ENCODE measurements at regions not wholly inside any gene's neighbourhood (a gene's known extent, or its start where the extent isn't known, plus 50 kb on each side); places are given as distances from the start of the nearest gene placed in this dataset.
"Not testable (repeated sequence)": the region's sequence is repeated elsewhere in the genome, so short reads cannot be mapped to it uniquely, and the experiment has no call there.

GRCh38 chr6:3672339-3672738 lies 79.2 kb downstream of the PXDC1 start:
- H3K9me3 ChIP-seq (ENCODE audit: control insufficient read depth, insufficient read depth, low read length); H3K27me3 ChIP-seq (ENCODE audit: control insufficient read depth, insufficient read depth, low read length); H3K27ac ChIP-seq (ENCODE audit: low read depth, low read length); CTCF ChIA-PET; H3K4me3 ChIP-seq (ENCODE audit: low read depth, low read length); POLR2A ChIA-PET; DNase-seq (ENCODE audit: low read depth, low spot score): not testable (repeated sequence)

- Histone ChIP-seq H3K4me3 (ENCODE audit: low read depth, low read length) (no peak overlapping the region), H3K27ac (ENCODE audit: low read depth, low read length) (no peak overlapping the region), H3K27me3 (ENCODE audit: control insufficient read depth, insufficient read depth, low read length) (no peaks in the 10 kb centered on the region), H3K9me3 (ENCODE audit: control insufficient read depth, insufficient read depth, low read length) (no peaks in the 10 kb centered on the region)
- DNase-seq (ENCODE audit: low read depth, low spot score): no peak
- POLR2A ChIA-PET: no interaction called here
- TF ChIP-seq CTCF (IDR thresholded peaks at IDR 0.05; ENCODE audit: low read depth, low read length): no peak
- CTCF ChIA-PET: no interaction called here
Observed at GRCh38 chr6:3671382-3671781, 80.1 kb downstream of the PXDC1 start.

GRCh38 chr6:3670356-3670755 lies 81.2 kb downstream of the PXDC1 start:
- Histone ChIP-seq H3K4me3 (ENCODE audit: low read depth, low read length) (no peak overlapping the region), H3K27ac (ENCODE audit: low read depth, low read length) (no peak overlapping the region), H3K27me3 (ENCODE audit: control insufficient read depth, insufficient read depth, low read length) (peaks cover 6% of the 10 kb centered on the region), H3K9me3 (ENCODE audit: control insufficient read depth, insufficient read depth, low read length) (no peaks in the 10 kb centered on the region)
- no peak for TF ChIP-seq CTCF (IDR thresholded peaks at IDR 0.05; ENCODE audit: low read depth, low read length)
- ChIA-PET CTCF (no interaction called here), POLR2A (no interaction called here)
- no peak for DNase-seq (ENCODE audit: low read depth, low spot score)

- ChIA-PET POLR2A (no interaction called here), CTCF (no interaction called here)
Observed at GRCh38 chr6:3669916-3670315, 81.6 kb downstream of the PXDC1 start.

GRCh38 chr6:3665608-3666007 lies 85.9 kb downstream of the PXDC1 start:
- no peak for TF ChIP-seq CTCF (IDR thresholded peaks at IDR 0.05; ENCODE audit: low read depth, low read length)
- Histone ChIP-seq H3K27ac (ENCODE audit: low read depth, low read length) (no peak overlapping the region), H3K9me3 (ENCODE audit: control insufficient read depth, insufficient read depth, low read length) (no peaks in the 10 kb centered on the region), H3K4me3 (ENCODE audit: low read depth, low read length) (no peak overlapping the region), H3K27me3 (ENCODE audit: control insufficient read depth, insufficient read depth, low read length) (peaks cover 19% of the 10 kb centered on the region)
- DNase-seq (ENCODE audit: low read depth, low spot score): no peak
- ChIA-PET POLR2A (no interaction called here), CTCF (no interaction called here)

More at GRCh38 chr6:3669916-3670315, 81.6 kb downstream of the PXDC1 start:
- TF ChIP-seq CTCF (IDR thresholded peaks at IDR 0.05; ENCODE audit: low read depth, low read length): no peak
- H3K9me3 ChIP-seq (ENCODE audit: control insufficient read depth, insufficient read depth, low read length): no peaks in the 10 kb centered on the region
- DNase-seq (ENCODE audit: low read depth, low spot score): no peak
- no peak overlapping the region for H3K4me3 ChIP-seq (ENCODE audit: low read depth, low read length)
- H3K27me3 ChIP-seq (ENCODE audit: control insufficient read depth, insufficient read depth, low read length): peaks cover 10% of the 10 kb centered on the region
- H3K27ac ChIP-seq (ENCODE audit: low read depth, low read length): no peak overlapping the region

- ChIA-PET CTCF (no interaction called here), POLR2A (no interaction called here)
- TF ChIP-seq CTCF (IDR thresholded peaks at IDR 0.05; ENCODE audit: low read depth, low read length): no peak
- Histone ChIP-seq H3K27ac (ENCODE audit: low read depth, low read length) (no peak overlapping the region), H3K27me3 (ENCODE audit: control insufficient read depth, insufficient read depth, low read length) (peaks cover 26% of the 10 kb centered on the region), H3K4me3 (ENCODE audit: low read depth, low read length) (no peak overlapping the region), H3K9me3 (ENCODE audit: control insufficient read depth, insufficient read depth, low read length) (no peaks in the 10 kb centered on the region)
- no peak for DNase-seq (ENCODE audit: low read depth, low spot score)
Observed at GRCh38 chr6:3664625-3665041, 86.9 kb downstream of the PXDC1 start.

Data from AG04450 (cell line).